ENCODE measurements at regions not wholly inside any gene's neighbourhood (a gene's known extent, or its start where the extent isn't known, plus 50 kb on each side); places are given as distances from the start of the nearest gene placed in this dataset.

DNA sequence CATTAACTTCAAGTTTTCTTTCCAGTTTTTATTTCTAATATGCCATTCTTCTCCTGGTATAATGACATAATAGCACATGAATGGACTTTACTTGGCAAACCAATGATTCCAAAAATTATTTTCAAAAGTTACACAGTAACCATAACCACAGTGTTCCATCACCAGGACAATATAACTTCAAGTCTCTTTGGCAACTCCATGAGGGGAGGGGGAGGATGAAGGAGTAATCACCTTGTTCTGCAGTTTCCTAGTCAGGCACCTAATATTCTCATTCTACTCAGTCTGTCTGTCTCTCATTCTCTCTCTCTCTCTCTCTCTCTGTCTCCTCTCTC lies 66.6 kb downstream of the BTG1 start:
- TF ChIP-seq, protein P1, sequence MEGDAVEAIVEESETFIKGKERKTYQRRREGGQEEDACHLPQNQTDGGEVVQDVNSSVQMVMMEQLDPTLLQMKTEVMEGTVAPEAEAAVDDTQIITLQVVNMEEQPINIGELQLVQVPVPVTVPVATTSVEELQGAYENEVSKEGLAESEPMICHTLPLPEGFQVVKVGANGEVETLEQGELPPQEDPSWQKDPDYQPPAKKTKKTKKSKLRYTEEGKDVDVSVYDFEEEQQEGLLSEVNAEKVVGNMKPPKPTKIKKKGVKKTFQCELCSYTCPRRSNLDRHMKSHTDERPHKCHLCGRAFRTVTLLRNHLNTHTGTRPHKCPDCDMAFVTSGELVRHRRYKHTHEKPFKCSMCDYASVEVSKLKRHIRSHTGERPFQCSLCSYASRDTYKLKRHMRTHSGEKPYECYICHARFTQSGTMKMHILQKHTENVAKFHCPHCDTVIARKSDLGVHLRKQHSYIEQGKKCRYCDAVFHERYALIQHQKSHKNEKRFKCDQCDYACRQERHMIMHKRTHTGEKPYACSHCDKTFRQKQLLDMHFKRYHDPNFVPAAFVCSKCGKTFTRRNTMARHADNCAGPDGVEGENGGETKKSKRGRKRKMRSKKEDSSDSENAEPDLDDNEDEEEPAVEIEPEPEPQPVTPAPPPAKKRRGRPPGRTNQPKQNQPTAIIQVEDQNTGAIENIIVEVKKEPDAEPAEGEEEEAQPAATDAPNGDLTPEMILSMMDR (IDR thresholded peaks at IDR 0.05; ENCODE audit: insufficient read depth, low read length, poor library complexity, severe bottlenecking) = no peak

GRCh38 chr12:92078167-92079053 lies 67.2 kb downstream of the BTG1 start:
- no peak overlapping the region for H3K4me3 ChIP-seq (replicated peaks; ENCODE audit: low read depth, low read length)
- H3K27me3 ChIP-seq (replicated peaks; ENCODE audit: control insufficient read depth, insufficient read depth, low read length) = no peaks in the 10 kb centered on the region
- TF ChIP-seq, protein P1 (IDR thresholded peaks at IDR 0.05; ENCODE audit: insufficient read depth, low read length, poor library complexity, severe bottlenecking) = no peak
- no peak for DNase-seq (ENCODE audit: extremely low read depth, insufficient read length)
- no peaks in the 10 kb centered on the region for H3K36me3 ChIP-seq (ENCODE audit: control insufficient read depth, insufficient read depth, low read length)

More for the DNA sequence above, 66.6 kb downstream of the BTG1 start:
- H3K36me3 ChIP-seq (ENCODE audit: control insufficient read depth, insufficient read depth, low read length) = no peaks in the 10 kb centered on the region
- H3K27me3 ChIP-seq (replicated peaks; ENCODE audit: control insufficient read depth, insufficient read depth, low read length) = no peaks in the 10 kb centered on the region
- DNase-seq (ENCODE audit: extremely low read depth, insufficient read length) = no peak
- no peak overlapping the region for H3K4me3 ChIP-seq (replicated peaks; ENCODE audit: low read depth, low read length)

- H3K27me3 ChIP-seq (replicated peaks; ENCODE audit: control insufficient read depth, insufficient read depth, low read length) = no peaks in the 10 kb centered on the region
- no peaks in the 10 kb centered on the region for H3K36me3 ChIP-seq (ENCODE audit: control insufficient read depth, insufficient read depth, low read length)
- no peak overlapping the region for H3K4me3 ChIP-seq (replicated peaks; ENCODE audit: low read depth, low read length)
- DNase-seq (ENCODE audit: extremely low read depth, insufficient read length) = no peak
- TF ChIP-seq, protein P1 (IDR thresholded peaks at IDR 0.05; ENCODE audit: insufficient read depth, low read length, poor library complexity, severe bottlenecking) = no peak
Observed at GRCh38 chr12:92077530-92077929, 68.1 kb downstream of the BTG1 start.

- no peak for DNase-seq (ENCODE audit: extremely low read depth, insufficient read length)
- TF ChIP-seq, protein P1 (IDR thresholded peaks at IDR 0.05; ENCODE audit: insufficient read depth, low read length, poor library complexity, severe bottlenecking) = no peak
- no peak overlapping the region for H3K4me3 ChIP-seq (replicated peaks; ENCODE audit: low read depth, low read length)
- no peaks in the 10 kb centered on the region for H3K36me3 ChIP-seq (ENCODE audit: control insufficient read depth, insufficient read depth, low read length)
- no peaks in the 10 kb centered on the region for H3K27me3 ChIP-seq (replicated peaks; ENCODE audit: control insufficient read depth, insufficient read depth, low read length)
Observed at GRCh38 chr12:92076101-92076500, 69.5 kb downstream of the BTG1 start.

GRCh38 chr12:92075425-92075914 lies 70.2 kb downstream of the BTG1 start:
- H3K36me3 ChIP-seq (ENCODE audit: control insufficient read depth, insufficient read depth, low read length) = no peaks in the 10 kb centered on the region
- TF ChIP-seq, protein P1 (IDR thresholded peaks at IDR 0.05; ENCODE audit: insufficient read depth, low read length, poor library complexity, severe bottlenecking) = no peak

More at GRCh38 chr12:92075425-92075914, 70.2 kb downstream of the BTG1 start:
- Histone ChIP-seq H3K27me3 (replicated peaks; ENCODE audit: control insufficient read depth, insufficient read depth, low read length) (no peaks in the 10 kb centered on the region), H3K4me3 (replicated peaks; ENCODE audit: low read depth, low read length) (no peak overlapping the region)
- DNase-seq (ENCODE audit: extremely low read depth, insufficient read length) = no peak

Measured in GM06990 (cell line).